HepG2 (cell line): ENCODE measurements at regions not wholly inside any gene's neighbourhood (a gene's known extent, or its start where the extent isn't known, plus 50 kb on each side); places are given as distances from the start of the nearest gene placed in this dataset.

ENCODE experiments used
- CTCF ChIP-seq: sonication (generic); formaldehyde crosslinking; IDR thresholded peaks from 2 replicates; pipeline ENCODE4 v1.5.0; 2020; ENCODE audit warnings: mild to moderate bottlenecking, missing genetic modification reagents, moderate library complexity
- GABPB1 ChIP-seq: IDR thresholded peaks from 2 replicates; pipeline ENCODE4 v1.6.1; 2016; ENCODE audit warnings: mild to moderate bottlenecking, missing genetic modification reagents, moderate library complexity, missing compliant biosample characterization
- ZNF574 ChIP-seq: sonication (generic); formaldehyde crosslinking; IDR thresholded peaks from 2 replicates; pipeline ENCODE4 v1.4.0; 2020; ENCODE audit warnings: missing genetic modification reagents
- ZNF589 ChIP-seq: sonication (generic); formaldehyde crosslinking; conservative IDR thresholded peaks from 2 replicates; pipeline ENCODE4 v1.8.0; 2022; ENCODE audit warnings: mild to moderate bottlenecking, moderate library complexity, missing genetic modification reagents

GRCh38 chr14:104401785-104402184 is 177.8 kb upstream of the C14orf180 start:
- TF ChIP-seq ZNF574, result no peak
- no peak for TF ChIP-seq CTCF (CRISPR knock-in tag)
- no peak for TF ChIP-seq ZNF589 (CRISPR knock-in tag)
- no peak for TF ChIP-seq GABPB1 (CRISPR knock-in tag)
